Activated CD8-positive, alpha-beta memory T cell treated with anti-CD3 and anti-CD28 coated beads for 1 hour (primary cell): ENCODE measurements at regions not wholly inside any gene's neighbourhood (a gene's known extent, or its start where the extent isn't known, plus 50 kb on each side); places are given as distances from the start of the nearest gene placed in this dataset.
"Not testable (repeated sequence)": the region's sequence is repeated elsewhere in the genome, so short reads cannot be mapped to it uniquely, and the experiment has no call there.

Source experiments
- DNase-seq, 2 donors: peaks; one replicate each; pipeline ENCODE4 v3.0.0-alpha.2; 2020; ENCODE audit warnings: low read depth in 1 of 2; ENCODE audit errors: extremely low read depth in 1 of 2

DNA sequence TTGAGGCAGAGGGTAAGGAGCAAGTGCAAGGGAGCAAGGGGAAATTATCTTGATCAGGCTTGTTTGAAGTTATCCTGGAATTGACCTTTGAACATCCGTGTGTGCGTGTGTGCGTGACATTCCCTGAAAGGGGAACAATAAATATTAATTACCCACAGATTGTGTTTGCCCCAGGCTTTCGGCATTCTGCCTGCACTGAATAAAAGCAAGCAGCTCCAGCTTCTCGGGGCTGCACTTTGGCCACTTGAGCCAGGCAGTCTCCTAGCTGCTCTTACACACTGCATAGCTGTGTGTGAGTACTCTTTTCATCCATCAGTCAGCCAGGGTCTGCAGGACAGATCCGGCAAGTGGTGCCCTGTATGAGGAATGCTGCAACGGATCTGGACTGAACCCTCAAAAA is 107.7 kb upstream of the BTN3A2 start:
- DNase-seq: no peak

- DNase-seq: no peak
These were observed 106.6 kb upstream of the BTN3A2 start for GRCh38 chr6:26258212-26258977.

- no peak for DNase-seq
These were observed 104.8 kb upstream of the BTN3A2 start for GRCh38 chr6:26260110-26260637.

GRCh38 chr6:26260725-26261490 is 104.1 kb upstream of the BTN3A2 start:
- DNase-seq: no peak

GRCh38 chr6:26264547-26264946 is 100.5 kb upstream of the BTN3A2 start:
- DNase-seq: no peak

GRCh38 chr6:26267083-26267589 is 97.9 kb upstream of the BTN3A2 start:
- no peak for DNase-seq

DNA sequence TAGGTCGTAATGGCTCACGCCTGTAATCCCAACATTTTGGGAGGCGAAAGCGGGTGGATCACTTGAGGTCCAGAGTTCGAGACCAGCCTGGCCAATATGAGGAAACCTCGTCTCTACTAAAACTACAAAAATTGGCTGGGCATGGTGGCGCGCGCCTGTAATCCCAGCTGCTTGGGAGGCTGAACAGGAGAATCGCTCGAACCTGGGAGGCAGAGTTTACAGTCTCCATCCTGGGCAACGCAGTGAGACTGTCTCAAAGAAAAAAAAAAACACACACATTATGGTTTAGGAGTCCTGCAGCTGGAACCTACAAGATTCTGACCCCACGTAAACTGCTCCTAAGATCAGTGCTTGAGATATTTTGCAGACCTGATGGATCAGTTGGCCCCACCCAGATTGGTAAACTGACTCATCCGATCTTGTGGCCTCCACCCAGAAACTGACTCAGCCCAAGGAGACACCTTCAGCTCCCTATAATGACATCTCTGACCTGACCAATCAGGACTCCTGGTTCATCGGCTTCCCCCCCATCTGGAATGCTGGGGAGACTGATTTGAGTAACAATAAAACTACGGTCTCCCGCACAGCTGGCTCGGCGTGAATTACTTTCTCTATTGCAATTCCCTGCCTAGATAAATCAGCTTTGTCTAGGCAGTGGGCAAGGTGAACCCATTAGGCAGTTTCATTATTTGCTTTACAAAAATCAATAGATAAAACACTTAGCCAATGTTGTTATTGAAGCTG is 96.2 kb upstream of the BTN3A2 start:
- DNase-seq: no peak

- no peak for DNase-seq
These were observed 95.2 kb upstream of the BTN3A2 start for GRCh38 chr6:26269531-26270485.

DNA sequence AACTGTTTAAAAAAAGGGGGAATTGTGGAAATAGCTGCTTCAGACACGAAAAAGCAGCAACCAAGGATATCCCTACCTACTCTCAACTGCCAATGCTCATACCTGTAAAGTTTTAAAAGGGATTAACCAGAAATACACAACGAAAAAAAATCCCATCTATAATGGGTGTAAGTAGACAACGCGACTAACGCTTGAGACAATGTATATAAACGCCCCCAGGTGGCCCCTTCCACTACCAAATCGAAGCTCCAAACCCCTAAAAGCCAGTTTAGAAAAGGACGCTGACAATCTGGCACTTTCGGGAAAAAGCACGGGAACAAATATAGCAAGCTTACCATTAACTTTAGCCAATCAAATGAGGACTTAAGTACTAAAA is 94.5 kb upstream of the BTN3A2 start:
- DNase-seq: no peak

- DNase-seq: peak; percentile 55 to 58
These were observed 93.9 kb upstream of the BTN3A2 start for GRCh38 chr6:26270903-26271667.

DNA sequence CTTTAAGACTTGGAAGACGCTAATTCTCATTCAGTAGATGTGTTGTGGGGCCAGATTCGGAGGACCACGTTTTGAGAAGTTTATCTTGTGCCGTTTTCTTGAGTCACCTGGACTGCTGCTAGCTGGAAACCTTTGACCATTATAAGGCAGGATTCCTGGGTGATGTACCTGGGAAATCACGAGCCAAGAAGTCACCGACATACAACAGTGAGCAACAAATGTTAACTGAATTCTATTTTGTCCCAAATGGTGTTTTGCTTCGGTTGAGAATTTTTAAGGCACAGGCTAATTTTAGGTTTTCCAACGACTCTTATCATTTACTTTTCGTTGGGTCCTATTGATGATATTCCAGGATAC is 93.4 kb upstream of the BTN3A2 start:
- no peak for DNase-seq

DNA sequence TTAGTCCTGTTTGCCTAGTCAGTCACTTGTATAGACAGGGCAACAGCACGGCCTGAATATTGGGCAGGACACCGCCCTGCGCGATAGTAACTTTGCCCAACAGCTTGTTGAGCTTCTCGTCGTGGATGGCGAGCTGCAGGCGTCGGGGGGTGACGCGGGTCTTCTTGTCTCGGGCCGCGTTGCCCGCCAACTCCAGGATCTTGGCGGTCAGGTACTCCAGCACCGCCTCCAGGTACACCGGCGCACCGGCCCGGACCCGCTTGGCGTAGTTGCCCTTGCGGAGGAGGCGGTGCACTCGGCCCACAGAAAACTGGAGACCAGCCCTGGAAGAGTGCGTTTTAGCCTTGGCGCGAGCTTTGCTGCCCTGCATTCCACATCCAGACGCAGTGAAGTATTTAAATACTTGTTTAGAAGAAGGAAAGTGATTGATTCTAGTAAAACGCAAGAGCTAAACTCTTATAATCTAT is 92.8 kb upstream of the BTN3A2 start:
- DNase-seq: peak; percentile 4 to 30

GRCh38 chr6:26273673-26274588 is 91.1 kb upstream of the BTN3A2 start:
- no peak for DNase-seq

DNA sequence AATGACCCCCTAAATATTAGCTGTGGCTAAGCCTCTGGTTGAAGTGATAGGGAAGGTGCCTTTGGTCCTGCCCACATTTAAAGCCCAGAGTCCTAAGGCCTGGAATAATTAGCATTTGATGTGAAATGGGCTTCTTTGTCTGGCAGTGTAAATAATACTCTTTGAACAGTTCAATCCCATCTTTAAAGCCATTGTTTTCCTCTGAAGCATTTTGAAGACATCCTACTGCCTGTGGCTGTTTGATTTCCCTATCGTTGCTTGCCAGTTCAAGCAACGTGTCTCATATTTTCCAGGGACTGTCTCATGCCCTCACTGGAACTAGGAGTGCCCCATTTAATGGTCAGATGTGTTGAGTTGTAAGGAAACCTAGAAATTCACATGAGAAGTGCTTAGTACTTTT is 89.3 kb upstream of the BTN3A2 start:
- no peak for DNase-seq

- DNase-seq: no peak
These were observed 88.0 kb upstream of the BTN3A2 start for GRCh38 chr6:26276841-26277648.

DNA sequence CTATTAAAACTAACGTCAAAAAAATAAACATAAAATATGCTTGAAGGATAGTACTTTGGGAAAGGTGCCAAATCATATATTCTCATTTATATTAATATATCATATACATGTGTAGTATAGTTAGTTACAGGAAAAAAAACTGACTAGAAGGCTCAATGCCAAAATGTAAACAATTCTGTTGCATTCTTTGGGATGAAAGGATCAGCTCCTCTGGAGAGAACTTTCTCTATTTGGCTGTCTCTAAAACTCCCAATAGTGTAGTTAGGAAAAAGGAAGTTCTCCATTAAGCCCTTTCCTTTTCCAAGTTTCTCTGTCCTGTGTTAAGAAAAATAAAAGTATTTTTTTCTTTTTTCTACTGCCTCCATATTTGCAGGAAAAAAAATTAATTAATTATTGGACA is 86.5 kb upstream of the BTN3A2 start:
- DNase-seq: no peak

- not testable (repeated sequence) for DNase-seq
These were observed 85.6 kb upstream of the BTN3A2 start for GRCh38 chr6:26279371-26279770.
